Mammary epithelial cell (primary cell): ENCODE measurements at regions not wholly inside any gene's neighbourhood (a gene's known extent, or its start where the extent isn't known, plus 50 kb on each side); places are given as distances from the start of the nearest gene placed in this dataset.

Experiments used
- CTCF ChIP-seq, 2 donors: IDR thresholded peaks in 1 of 2; conservative IDR thresholded peaks in 1 of 2; 2 replicates each; pipeline ENCODE4 v1.5.1; 2011 to 2012; ENCODE audit warnings: inconsistent platforms in 2 of 2, low read length in 2 of 2, mild to moderate bottlenecking in 2 of 2, control low read depth in 1 of 2, low read depth in 1 of 2; ENCODE audit not compliant: insufficient read depth in 1 of 2; ENCODE audit errors: extremely low read depth in 1 of 2
- EZH2 ChIP-seq: IDR thresholded peaks from 2 replicates; pipeline ENCODE4 v1.6.1; 2012; ENCODE audit warnings: low read length, inconsistent platforms, borderline replicate concordance

DNA sequence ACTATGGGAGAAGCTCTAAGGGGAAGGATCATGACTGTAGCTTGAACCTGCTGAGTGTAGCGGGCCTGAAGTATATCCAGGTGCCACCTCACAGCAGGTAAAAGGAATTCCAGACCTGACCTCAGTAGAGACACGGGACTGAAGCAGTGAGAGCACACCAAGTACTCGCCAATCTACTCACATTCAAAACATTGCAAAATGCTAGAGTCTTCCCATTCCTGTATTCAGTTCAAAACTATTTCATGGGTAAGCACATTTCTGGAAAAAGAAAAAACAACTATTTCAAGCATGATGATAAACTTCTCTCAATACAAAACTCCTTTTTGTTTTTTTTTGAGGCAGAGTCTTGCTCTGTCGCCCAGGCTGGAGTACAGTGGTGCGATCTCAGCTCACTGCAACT is 121.9 kb upstream of the AUTS2 start:
- TF ChIP-seq CTCF (conservative IDR thresholded peaks at IDR 0.05 in 1 of 2, IDR thresholded peaks at IDR 0.05 in 1 of 2; ENCODE audit: extremely low read depth in 1 of 2, insufficient read depth in 1 of 2, low read depth in 1 of 2, low read length in 2 of 2) = no peak
- no peak for TF ChIP-seq EZH2
